Stomach (tissue), 8 donors: ENCODE measurements at regions not wholly inside any gene's neighbourhood (a gene's known extent, or its start where the extent isn't known, plus 50 kb on each side); places are given as distances from the start of the nearest gene placed in this dataset.

Source experiments
- DNase-seq, 2 donors: peaks; one replicate each; pipeline versions ENCODE4 v3.0.0 to v3.0.0-alpha.2; 2013 to 2019
- H3K27ac ChIP-seq, 5 donors: fragments of 200-600 bp in 4 of 5; sonication (generic) in 4 of 5; one replicate each; pipeline ENCODE4 v1.5.1; 2013 to 2019; ENCODE audit warnings: mild to moderate bottlenecking in 1 of 5, moderate library complexity in 1 of 5
- H3K27me3 ChIP-seq, 3 donors: fragments of 200-600 bp; sonication (generic); one replicate each; pipeline ENCODE4 v1.5.1; 2017 to 2019; ENCODE audit warnings: mixed run types in 1 of 3
- H3K36me3 ChIP-seq, 4 donors: fragments of 200-600 bp; sonication (generic); 1 replicate in 3 of 4; 2 replicates in 1 of 4; pipeline ENCODE4 v1.5.1; 2016 to 2019
- H3K4me1 ChIP-seq, 4 donors: fragments of 200-600 bp; sonication (generic); one replicate each; pipeline ENCODE4 v1.5.1; 2016 to 2019
- H3K4me3 ChIP-seq, 4 donors: fragments of 200-600 bp; sonication (generic) in 3 of 4; one replicate each; pipeline ENCODE4 v1.5.1; 2016 to 2019; ENCODE audit warnings: mild to moderate bottlenecking in 1 of 4
- H3K9me3 ChIP-seq, 4 donors: fragments of 200-600 bp; sonication (generic); one replicate each; pipeline ENCODE4 v1.5.1; 2016 to 2019
- EP300 ChIP-seq: sonication (generic); formaldehyde crosslinking; IDR thresholded peaks from one replicate; pipeline ENCODE4 v1.6.1; 2017; ENCODE audit warnings: antibody characterized with exemption
- POLR2A ChIP-seq, 4 donors: fragments of 450-650 bp; IDR thresholded peaks; one replicate each; pipeline ENCODE4 v1.6.1; 2016; ENCODE audit warnings: antibody characterized with exemption in 4 of 4, control low read depth in 2 of 4, mild to moderate bottlenecking in 1 of 4, moderate library complexity in 1 of 4
- POLR2AphosphoS5 ChIP-seq, 3 donors: sonication (generic); formaldehyde crosslinking; IDR thresholded peaks; one replicate each; pipeline ENCODE4 v1.6.1; 2016; ENCODE audit warnings: antibody characterized with exemption in 3 of 3
- WGBS, 5 donors: extraction: QIAGEN DNeasy Blood & Tissue Kit in 3 of 5; methylation state at CpG; one replicate each; pipeline versions ENCODE4 v1.1.5 to v1.1.7; 2013 to 2018; 5-methylcytosine and 5-hydroxymethylcytosine counted together
- intact Hi-C: fragments of 100-400 bp; cut with DNase I; formaldehyde crosslinking; loops from one replicate; pipeline ENCODE4 v1.15.1; 2023; ENCODE audit warnings: low total_unique reads
- TF ChIP-seq, protein P1 (sequence below), 7 experiments: fragments of 450-650 bp in 4 of 7; fragments of 200-600 bp in 3 of 7; sonication (generic) in 3 of 7; IDR thresholded peaks; one replicate each; pipeline ENCODE4 v1.5.1; 2016 to 2019; ENCODE audit warnings: antibody characterized with exemption in 7 of 7, control low read depth in 2 of 7, mild to moderate bottlenecking in 1 of 7
- donor health status: healthy with polysubstance abuse.
- donor health status: Bipolar disorder and iron deficiency.
- donor health status: healthy.

DNA sequence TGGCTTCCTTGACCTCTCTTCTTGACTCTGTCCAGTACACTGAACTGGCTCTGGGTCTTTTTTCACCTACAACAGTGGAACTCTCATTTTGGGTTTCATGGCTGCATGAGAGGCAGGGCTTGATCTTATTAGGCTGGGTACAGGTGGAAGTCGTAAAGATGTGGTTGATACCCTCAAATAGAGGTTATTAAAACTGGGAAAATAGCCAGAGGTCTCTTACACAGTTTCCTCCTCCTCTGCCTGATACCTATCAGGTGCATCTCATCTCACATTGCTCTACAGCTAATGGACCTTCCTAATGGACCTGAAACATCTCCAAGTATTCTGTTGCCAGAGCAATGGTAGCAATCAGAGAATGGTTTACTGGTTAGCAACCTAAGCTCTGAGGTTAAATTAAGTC lies 231.8 kb downstream of the ETAA1 start:
- Histone ChIP-seq H3K9me3 (no peaks in the 10 kb centered on the region), H3K4me3 (no peak overlapping the region), H3K36me3 (no peaks in the 10 kb centered on the region), H3K4me1 (no peaks in the 10 kb centered on the region), H3K27me3 (no peaks in the 10 kb centered on the region), H3K27ac (no peak overlapping the region)
- no peak for DNase-seq
- intact Hi-C loops: no loop called here
- 51 to 80% (median 70%) methylated on average over 1 of the region's 1 CpG for WGBS, 5 donors
- TF ChIP-seq, protein P1, sequence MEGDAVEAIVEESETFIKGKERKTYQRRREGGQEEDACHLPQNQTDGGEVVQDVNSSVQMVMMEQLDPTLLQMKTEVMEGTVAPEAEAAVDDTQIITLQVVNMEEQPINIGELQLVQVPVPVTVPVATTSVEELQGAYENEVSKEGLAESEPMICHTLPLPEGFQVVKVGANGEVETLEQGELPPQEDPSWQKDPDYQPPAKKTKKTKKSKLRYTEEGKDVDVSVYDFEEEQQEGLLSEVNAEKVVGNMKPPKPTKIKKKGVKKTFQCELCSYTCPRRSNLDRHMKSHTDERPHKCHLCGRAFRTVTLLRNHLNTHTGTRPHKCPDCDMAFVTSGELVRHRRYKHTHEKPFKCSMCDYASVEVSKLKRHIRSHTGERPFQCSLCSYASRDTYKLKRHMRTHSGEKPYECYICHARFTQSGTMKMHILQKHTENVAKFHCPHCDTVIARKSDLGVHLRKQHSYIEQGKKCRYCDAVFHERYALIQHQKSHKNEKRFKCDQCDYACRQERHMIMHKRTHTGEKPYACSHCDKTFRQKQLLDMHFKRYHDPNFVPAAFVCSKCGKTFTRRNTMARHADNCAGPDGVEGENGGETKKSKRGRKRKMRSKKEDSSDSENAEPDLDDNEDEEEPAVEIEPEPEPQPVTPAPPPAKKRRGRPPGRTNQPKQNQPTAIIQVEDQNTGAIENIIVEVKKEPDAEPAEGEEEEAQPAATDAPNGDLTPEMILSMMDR (IDR thresholded peaks at IDR 0.05): no peak
- TF ChIP-seq POLR2AphosphoS5 (IDR thresholded peaks at IDR 0.05) (no peak), POLR2A (IDR thresholded peaks at IDR 0.05) (no peak), EP300 (no peak)

GRCh38 chr2:67631483-67631882 lies 234.3 kb downstream of the ETAA1 start:
- no peak for DNase-seq
- TF ChIP-seq, protein P1 (IDR thresholded peaks at IDR 0.05): no peak
- TF ChIP-seq POLR2A (IDR thresholded peaks at IDR 0.05) (no peak), EP300 (no peak), POLR2AphosphoS5 (IDR thresholded peaks at IDR 0.05) (no peak)

GRCh38 chr2:67633212-67633856 lies 236.2 kb downstream of the ETAA1 start:
- Histone ChIP-seq H3K4me3 (no peak overlapping the region), H3K27me3 (no peaks in the 10 kb centered on the region), H3K27ac (no peak overlapping the region), H3K9me3 (no peaks in the 10 kb centered on the region), H3K4me1 (no peaks in the 10 kb centered on the region), H3K36me3 (no peaks in the 10 kb centered on the region)
- intact Hi-C loops: no loop called here
- DNase-seq: no peak
- TF ChIP-seq POLR2AphosphoS5 (IDR thresholded peaks at IDR 0.05): no peak
- no peak for TF ChIP-seq POLR2A (IDR thresholded peaks at IDR 0.05)
- TF ChIP-seq, protein P1 (IDR thresholded peaks at IDR 0.05): no peak
- TF ChIP-seq EP300: no peak
- WGBS, 5 donors: 70 to 95% (median 79%) methylated on average over 3 of the region's 3 CpGs

More at GRCh38 chr2:67631483-67631882, 234.3 kb downstream of the ETAA1 start:
- Histone ChIP-seq H3K4me3 (no peak overlapping the region), H3K4me1 (no peaks in the 10 kb centered on the region), H3K36me3 (no peaks in the 10 kb centered on the region), H3K27me3 (no peaks in the 10 kb centered on the region), H3K27ac (no peak overlapping the region), H3K9me3 (no peaks in the 10 kb centered on the region)
- intact Hi-C loops: no loop called here

- no peak overlapping the region for H3K27ac ChIP-seq
- intact Hi-C loops: no loop called here
- 35 to 71% (median 47%) methylated on average over 3 of the region's 3 CpGs for WGBS, 5 donors
- no peak for DNase-seq
- no peaks in the 10 kb centered on the region for H3K9me3 ChIP-seq
- H3K4me1 ChIP-seq: no peaks in the 10 kb centered on the region
- H3K4me3 ChIP-seq: no peak overlapping the region
- H3K36me3 ChIP-seq: no peaks in the 10 kb centered on the region
- no peaks in the 10 kb centered on the region for H3K27me3 ChIP-seq
- no peak for TF ChIP-seq POLR2AphosphoS5 (IDR thresholded peaks at IDR 0.05)
- TF ChIP-seq EP300: no peak
- TF ChIP-seq, protein P1 (IDR thresholded peaks at IDR 0.05): no peak
- TF ChIP-seq POLR2A (IDR thresholded peaks at IDR 0.05): no peak
Measured at GRCh38 chr2:67638146-67638545, 241.0 kb downstream of the ETAA1 start.
